Large intestine (tissue), 3 donors: ENCODE measurements at regions not wholly inside any gene's neighbourhood (a gene's known extent, or its start where the extent isn't known, plus 50 kb on each side); places are given as distances from the start of the nearest gene placed in this dataset.

Source experiments
- DNase-seq, 2 donors: peaks; one replicate each; pipeline versions ENCODE4 v3.0.0 to v3.0.0-alpha.2; 2013
- H3K27ac ChIP-seq: one replicate; pipeline ENCODE4 v1.5.1; 2013; ENCODE audit warnings: low read length
- H3K27me3 ChIP-seq: 2 replicates; pipeline ENCODE4 v1.6.1; 2013; ENCODE audit warnings: low read length; ENCODE audit not compliant: control insufficient read depth, insufficient read depth
- H3K36me3 ChIP-seq: 2 replicates; pipeline ENCODE4 v1.6.1; 2013; ENCODE audit warnings: low read length; ENCODE audit not compliant: control insufficient read depth, insufficient read depth
- H3K4me1 ChIP-seq: one replicate; pipeline ENCODE4 v1.6.1; 2013; ENCODE audit warnings: low read length; ENCODE audit not compliant: control insufficient read depth, insufficient read depth
- H3K4me3 ChIP-seq: one replicate; pipeline ENCODE4 v1.5.1; 2013; ENCODE audit warnings: low read length
- H3K9me3 ChIP-seq: one replicate; pipeline ENCODE4 v1.6.1; 2013; ENCODE audit warnings: mild to moderate bottlenecking, low read depth, low read length, moderate library complexity; ENCODE audit not compliant: control insufficient read depth
- WGBS: methylation state at CpG from one replicate; pipeline ENCODE4 v1.1.5; 2013; ENCODE audit warnings: low lambda C conversion rate; ENCODE audit not compliant: insufficient coverage; 5-methylcytosine and 5-hydroxymethylcytosine counted together

DNA sequence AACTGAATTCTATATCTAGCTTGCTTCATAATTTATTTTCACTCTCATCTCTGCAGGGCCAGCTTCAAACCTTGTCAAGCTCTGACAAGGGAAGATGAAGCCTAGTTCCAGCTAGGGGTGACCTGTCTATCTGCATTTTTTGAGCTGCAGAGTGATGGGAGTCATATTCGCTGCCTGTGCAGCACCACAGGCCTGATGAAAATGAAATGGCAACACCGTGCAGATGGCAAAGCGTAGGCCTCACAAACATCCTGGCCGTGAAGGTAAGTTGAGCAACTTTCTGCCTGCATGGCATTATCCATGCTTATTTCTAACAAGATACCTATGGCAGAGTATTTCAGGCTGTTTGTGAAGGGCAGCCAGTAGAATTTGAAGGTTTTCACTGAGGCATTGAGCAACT, 86.4 kb upstream of the C1QTNF9B start:
- Histone ChIP-seq H3K27me3 (peaks cover 19% of the 10 kb centered on the region), H3K36me3 (no peaks in the 10 kb centered on the region), H3K27ac (no peak overlapping the region), H3K9me3 (peaks cover 2% of the 10 kb centered on the region), H3K4me3 (no peak overlapping the region), H3K4me1 (peaks cover 4% of the 10 kb centered on the region)
- DNase-seq, result no peak
- 100% methylated on average over 3 of the region's 4 CpGs for WGBS

- no peaks in the 10 kb centered on the region for H3K36me3 ChIP-seq
- H3K9me3 ChIP-seq, result peaks cover 2% of the 10 kb centered on the region
- H3K27ac ChIP-seq, result no peak overlapping the region
- no peak overlapping the region for H3K4me3 ChIP-seq
- H3K27me3 ChIP-seq, result peaks cover 12% of the 10 kb centered on the region
- DNase-seq, result no peak
- H3K4me1 ChIP-seq, result peaks cover 3% of the 10 kb centered on the region
- WGBS, result no CpG with 5 or more reads among the region's 8 CpGs
These were observed 87.2 kb upstream of the C1QTNF9B start for GRCh38 chr13:23984546-23984945.

DNA sequence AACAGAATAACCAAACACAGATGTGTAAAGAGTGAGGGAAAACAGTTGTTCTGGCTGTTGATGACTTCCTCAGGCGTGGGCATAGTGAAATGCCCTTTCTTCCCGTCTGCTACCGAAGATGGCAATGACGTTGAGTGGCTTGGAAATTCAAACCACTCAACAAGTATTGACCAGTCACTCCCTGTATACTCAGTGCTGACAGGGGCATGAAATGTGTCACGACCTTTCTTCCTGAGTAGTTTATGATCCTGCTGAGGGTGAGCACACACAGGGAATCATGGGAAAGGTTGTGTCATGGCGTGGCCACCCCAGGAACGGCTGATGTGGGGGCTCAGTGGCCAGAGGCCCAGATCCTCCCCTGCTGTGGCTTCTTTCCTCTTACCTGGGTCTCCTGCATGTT, 87.8 kb upstream of the C1QTNF9B start:
- no peak overlapping the region for H3K4me3 ChIP-seq
- no peak for DNase-seq
- H3K27me3 ChIP-seq, result peaks cover 7% of the 10 kb centered on the region
- H3K4me1 ChIP-seq, result peaks cover 2% of the 10 kb centered on the region
- H3K36me3 ChIP-seq, result no peaks in the 10 kb centered on the region
- no peaks in the 10 kb centered on the region for H3K9me3 ChIP-seq
- H3K27ac ChIP-seq, result no peak overlapping the region
- no CpG with 5 or more reads among the region's 7 CpGs for whole genome bisulfite sequencing

- H3K27me3 ChIP-seq, result no peaks in the 10 kb centered on the region
- H3K36me3 ChIP-seq, result no peaks in the 10 kb centered on the region
- peaks cover 10% of the 10 kb centered on the region for H3K4me1 ChIP-seq
- WGBS, result no CpG with 5 or more reads among the region's 11 CpGs
- H3K9me3 ChIP-seq, result no peaks in the 10 kb centered on the region
- no peak for DNase-seq
- H3K4me3 ChIP-seq, result no peak overlapping the region
- no peak overlapping the region for H3K27ac ChIP-seq
These were observed 88.5 kb upstream of the C1QTNF9B start for GRCh38 chr13:23985839-23986238.

GRCh38 chr13:23986619-23987018, 89.3 kb upstream of the C1QTNF9B start:
- no CpG with 5 or more reads among the region's 3 CpGs for WGBS
- no peak for DNase-seq
- Histone ChIP-seq H3K4me1 (peaks cover 13% of the 10 kb centered on the region), H3K9me3 (no peaks in the 10 kb centered on the region), H3K4me3 (no peak overlapping the region), H3K27ac (no peak overlapping the region), H3K36me3 (no peaks in the 10 kb centered on the region), H3K27me3 (no peaks in the 10 kb centered on the region)

DNA sequence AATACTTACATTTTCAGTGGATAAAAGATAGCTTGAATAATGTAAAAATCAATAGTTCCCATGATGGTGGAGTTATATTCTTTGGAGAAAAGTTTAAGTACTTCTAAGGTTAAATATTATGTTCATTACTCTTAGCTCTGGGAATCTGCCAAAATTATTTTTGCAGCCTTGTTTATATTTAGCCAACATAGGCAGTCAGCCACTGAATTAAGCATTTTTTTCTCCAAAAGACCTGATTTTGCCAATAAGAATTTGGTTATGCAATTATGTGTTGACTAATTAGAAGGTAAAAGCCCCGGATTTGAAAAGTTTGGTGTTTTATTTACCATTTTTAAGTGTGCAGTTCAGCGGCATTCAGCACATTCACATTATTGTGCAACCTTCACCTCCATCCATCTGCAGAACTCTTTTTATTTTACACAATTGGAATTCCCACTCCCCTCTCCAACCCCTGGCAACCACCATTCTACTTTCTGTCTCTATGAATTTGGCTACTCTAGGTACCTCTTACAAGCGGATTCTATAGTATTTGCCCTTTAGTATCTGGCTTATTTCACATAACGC, 90.1 kb upstream of the C1QTNF9B start:
- 80% methylated on average over 2 of the region's 4 CpGs for WGBS
- Histone ChIP-seq H3K27ac (no peak overlapping the region), H3K9me3 (no peaks in the 10 kb centered on the region), H3K4me1 (peaks cover 13% of the 10 kb centered on the region), H3K36me3 (no peaks in the 10 kb centered on the region), H3K27me3 (no peaks in the 10 kb centered on the region), H3K4me3 (no peak overlapping the region)
- no peak for DNase-seq

DNA sequence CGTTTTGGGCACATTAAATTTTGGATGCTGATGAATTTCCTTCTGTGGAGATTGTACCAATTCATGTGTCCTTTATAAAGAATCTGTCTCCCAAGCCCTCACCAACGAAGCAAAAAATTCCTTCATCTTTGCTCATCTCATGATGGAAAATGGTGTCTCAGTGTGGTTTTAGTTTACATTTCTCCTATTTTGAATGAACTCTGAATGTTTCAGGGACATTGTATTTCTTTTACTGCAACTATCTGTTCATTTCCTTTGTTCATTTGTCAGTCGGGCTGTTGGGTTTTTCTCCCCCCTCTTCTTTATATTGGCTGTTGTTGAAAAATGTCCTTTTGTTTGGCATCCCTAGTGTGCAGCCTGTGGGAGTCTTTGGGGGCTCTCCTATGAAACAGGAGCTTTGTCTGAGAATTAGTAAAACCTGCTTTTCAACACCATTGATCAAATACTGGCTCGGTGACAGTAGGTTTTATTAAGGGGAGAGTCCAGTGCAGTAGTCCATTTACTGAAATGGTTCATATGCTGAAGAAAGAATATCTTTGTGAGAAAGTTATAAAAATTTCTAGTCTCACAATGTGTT, 91.3 kb upstream of the C1QTNF9B start:
- Histone ChIP-seq H3K9me3 (no peaks in the 10 kb centered on the region), H3K36me3 (no peaks in the 10 kb centered on the region), H3K27me3 (no peaks in the 10 kb centered on the region), H3K27ac (no peak overlapping the region), H3K4me1 (peaks cover 13% of the 10 kb centered on the region), H3K4me3 (no peak overlapping the region)
- no peak for DNase-seq
- no CpG with 5 or more reads among the region's 4 CpGs for whole genome bisulfite sequencing

DNA sequence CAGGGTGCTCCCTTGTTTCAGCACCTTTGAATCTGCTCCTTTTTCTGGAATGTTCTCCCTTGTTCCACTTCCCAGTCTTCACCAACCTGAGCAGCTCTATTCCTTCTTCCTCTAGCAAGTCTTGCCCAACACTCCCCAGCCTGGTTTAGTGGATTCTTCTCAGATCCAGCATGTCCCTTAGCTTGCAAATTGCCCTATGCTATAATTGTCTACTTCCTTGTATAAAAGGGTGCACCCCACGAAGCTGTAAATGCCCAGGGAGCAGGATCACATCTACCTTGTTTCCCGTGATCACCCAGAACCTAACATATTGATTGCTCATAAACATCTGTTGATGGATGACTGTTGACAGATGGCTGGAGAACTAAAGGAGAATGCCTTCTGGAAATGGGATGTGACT, 93.2 kb upstream of the C1QTNF9B start:
- WGBS, result no CpG with 5 or more reads among the region's 2 CpGs
- no peaks in the 10 kb centered on the region for H3K36me3 ChIP-seq
- DNase-seq, result peak; percentile 57 to 58
- H3K4me1 ChIP-seq, result peaks cover 13% of the 10 kb centered on the region
- no peaks in the 10 kb centered on the region for H3K9me3 ChIP-seq
- H3K27me3 ChIP-seq, result no peaks in the 10 kb centered on the region
- no peak overlapping the region for H3K4me3 ChIP-seq
- no peak overlapping the region for H3K27ac ChIP-seq

- Histone ChIP-seq H3K36me3 (no peaks in the 10 kb centered on the region), H3K4me1 (peaks cover 13% of the 10 kb centered on the region), H3K4me3 (no peak overlapping the region), H3K9me3 (no peaks in the 10 kb centered on the region), H3K27me3 (no peaks in the 10 kb centered on the region), H3K27ac (no peak overlapping the region)
- DNase-seq, result peak; percentile 23 to 46
- WGBS, result no CpG with 5 or more reads among the region's 3 CpGs
These were observed 93.8 kb upstream of the C1QTNF9B start for GRCh38 chr13:23991119-23991518.

- WGBS, result no CpG with 5 or more reads among the region's 12 CpGs
- no peaks in the 10 kb centered on the region for H3K36me3 ChIP-seq
- H3K27ac ChIP-seq, result no peak overlapping the region
- H3K4me1 ChIP-seq, result peaks cover 13% of the 10 kb centered on the region
- no peaks in the 10 kb centered on the region for H3K27me3 ChIP-seq
- H3K9me3 ChIP-seq, result no peaks in the 10 kb centered on the region
- no peak overlapping the region for H3K4me3 ChIP-seq
- DNase-seq, result no peak
These were observed 95.7 kb upstream of the C1QTNF9B start for GRCh38 chr13:23992781-23993679.
